Nephron (organoid): ENCODE measurements at regions not wholly inside any gene's neighbourhood (a gene's known extent, or its start where the extent isn't known, plus 50 kb on each side); places are given as distances from the start of the nearest gene placed in this dataset.

Experiments used
- H3K27ac Mint-ChIP-seq, 3 experiments: 2 replicates each; pipeline ENCODE4 v1.8.0; 2020; ENCODE audit warnings: mixed read lengths in 3 of 3, mild to moderate bottlenecking in 2 of 3, moderate library complexity in 1 of 3
- H3K27me3 Mint-ChIP-seq: 2 replicates; pipeline ENCODE4 v1.8.0; 2021; ENCODE audit warnings: low read depth, mild to moderate bottlenecking, moderate library complexity, mixed read lengths
- H3K36me3 Mint-ChIP-seq: 2 replicates; pipeline ENCODE4 v1.8.0; 2020; ENCODE audit warnings: low read depth, mixed read lengths
- H3K4me1 Mint-ChIP-seq: 2 replicates; pipeline ENCODE4 v1.8.0; 2020; ENCODE audit warnings: mixed read lengths
- H3K4me3 Mint-ChIP-seq, 3 experiments: 2 replicates each; pipeline ENCODE4 v1.8.0; 2020; ENCODE audit warnings: mild to moderate bottlenecking in 3 of 3, mixed read lengths in 3 of 3, moderate library complexity in 2 of 3
- H3K9me3 Mint-ChIP-seq: 2 replicates; pipeline ENCODE4 v1.8.0; 2020; ENCODE audit warnings: mixed read lengths
- TF ChIP-seq, protein P1 (sequence below), 3 experiments: fragments of 200-600 bp; sonication (generic); IDR thresholded peaks; one replicate each; pipeline ENCODE4 v1.5.0; 2021; ENCODE audit warnings: antibody characterized with exemption in 3 of 3; ENCODE audit not compliant: unreplicated experiment in 3 of 3

GRCh38 chr6:167396659-167397490, 72.0 kb downstream of the TTLL2 start:
- Mint-ChIP-seq H3K27me3 (peaks cover 24% of the 10 kb centered on the region), H3K4me3 (no peak overlapping the region), H3K27ac (no peak overlapping the region), H3K36me3 (no peaks in the 10 kb centered on the region), H3K9me3 (no peaks in the 10 kb centered on the region), H3K4me1 (peaks cover 11% of the 10 kb centered on the region)
- TF ChIP-seq, protein P1, sequence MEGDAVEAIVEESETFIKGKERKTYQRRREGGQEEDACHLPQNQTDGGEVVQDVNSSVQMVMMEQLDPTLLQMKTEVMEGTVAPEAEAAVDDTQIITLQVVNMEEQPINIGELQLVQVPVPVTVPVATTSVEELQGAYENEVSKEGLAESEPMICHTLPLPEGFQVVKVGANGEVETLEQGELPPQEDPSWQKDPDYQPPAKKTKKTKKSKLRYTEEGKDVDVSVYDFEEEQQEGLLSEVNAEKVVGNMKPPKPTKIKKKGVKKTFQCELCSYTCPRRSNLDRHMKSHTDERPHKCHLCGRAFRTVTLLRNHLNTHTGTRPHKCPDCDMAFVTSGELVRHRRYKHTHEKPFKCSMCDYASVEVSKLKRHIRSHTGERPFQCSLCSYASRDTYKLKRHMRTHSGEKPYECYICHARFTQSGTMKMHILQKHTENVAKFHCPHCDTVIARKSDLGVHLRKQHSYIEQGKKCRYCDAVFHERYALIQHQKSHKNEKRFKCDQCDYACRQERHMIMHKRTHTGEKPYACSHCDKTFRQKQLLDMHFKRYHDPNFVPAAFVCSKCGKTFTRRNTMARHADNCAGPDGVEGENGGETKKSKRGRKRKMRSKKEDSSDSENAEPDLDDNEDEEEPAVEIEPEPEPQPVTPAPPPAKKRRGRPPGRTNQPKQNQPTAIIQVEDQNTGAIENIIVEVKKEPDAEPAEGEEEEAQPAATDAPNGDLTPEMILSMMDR (IDR thresholded peaks at IDR 0.05; ENCODE audit: unreplicated experiment in 3 of 3): no peak

DNA sequence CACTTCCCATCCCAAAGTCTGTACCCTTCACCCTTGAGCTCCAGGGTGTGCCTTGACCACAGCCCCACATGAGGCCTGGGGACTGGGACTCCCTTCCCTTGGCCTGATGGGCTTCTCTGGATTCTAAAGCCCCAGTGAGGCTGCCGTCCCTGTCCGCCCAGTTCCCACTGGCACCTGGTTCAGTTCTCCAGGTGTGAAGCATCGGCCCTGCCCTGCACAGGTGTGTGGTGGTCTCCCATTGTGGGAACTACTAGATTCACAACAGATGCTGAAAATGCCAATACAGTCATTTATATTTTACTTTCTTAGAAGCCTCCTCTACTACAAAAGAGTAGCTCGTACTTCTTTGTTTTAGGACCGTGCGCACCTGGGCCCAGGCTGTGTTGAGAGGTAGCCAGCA, 72.8 kb downstream of the TTLL2 start:
- Mint-ChIP-seq H3K27ac (no peak overlapping the region), H3K4me1 (peaks cover 7% of the 10 kb centered on the region), H3K27me3 (peaks cover 19% of the 10 kb centered on the region), H3K9me3 (no peaks in the 10 kb centered on the region), H3K36me3 (no peaks in the 10 kb centered on the region), H3K4me3 (no peak overlapping the region)
- TF ChIP-seq, protein P1 (IDR thresholded peaks at IDR 0.05; ENCODE audit: unreplicated experiment in 3 of 3): no peak

- TF ChIP-seq, protein P1 (IDR thresholded peaks at IDR 0.05; ENCODE audit: unreplicated experiment in 3 of 3): no peak
- no peak overlapping the region for H3K27ac Mint-ChIP-seq
- H3K4me3 Mint-ChIP-seq: no peak overlapping the region
- no peaks in the 10 kb centered on the region for H3K36me3 Mint-ChIP-seq
- H3K4me1 Mint-ChIP-seq: peaks cover 6% of the 10 kb centered on the region
- H3K9me3 Mint-ChIP-seq: no peaks in the 10 kb centered on the region
- H3K27me3 Mint-ChIP-seq: peaks cover 20% of the 10 kb centered on the region
Observed at GRCh38 chr6:167398214-167399050, 73.5 kb downstream of the TTLL2 start.

DNA sequence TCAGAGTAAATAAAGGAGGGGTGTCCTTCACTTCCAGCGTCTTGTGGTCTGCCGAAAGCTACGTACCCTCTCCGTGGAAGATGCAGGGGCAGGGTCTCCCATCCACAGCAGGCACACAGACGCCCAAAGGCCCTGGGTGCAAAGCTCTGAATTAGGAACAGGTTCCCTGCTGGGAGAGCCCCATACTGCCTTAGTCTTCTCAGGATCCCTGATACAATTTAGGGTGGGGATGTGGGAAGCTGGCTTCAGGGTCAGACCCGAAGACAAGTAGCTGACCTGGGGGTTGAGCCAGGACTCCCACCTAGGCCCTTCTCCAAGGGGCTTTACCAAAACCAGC, 74.1 kb downstream of the TTLL2 start:
- Mint-ChIP-seq H3K9me3 (no peaks in the 10 kb centered on the region), H3K27me3 (peaks cover 21% of the 10 kb centered on the region), H3K4me1 (peaks cover under 1% of the 10 kb centered on the region), H3K27ac (no peak overlapping the region), H3K36me3 (no peaks in the 10 kb centered on the region), H3K4me3 (no peak overlapping the region)
- TF ChIP-seq, protein P1 (IDR thresholded peaks at IDR 0.05; ENCODE audit: unreplicated experiment in 3 of 3): no peak

GRCh38 chr6:167399599-167399998, 74.7 kb downstream of the TTLL2 start:
- Mint-ChIP-seq H3K27me3 (peaks cover 23% of the 10 kb centered on the region), H3K27ac (no peak overlapping the region), H3K9me3 (no peaks in the 10 kb centered on the region), H3K36me3 (no peaks in the 10 kb centered on the region), H3K4me3 (no peak overlapping the region), H3K4me1 (no peaks in the 10 kb centered on the region)
- TF ChIP-seq, protein P1 (IDR thresholded peaks at IDR 0.05; ENCODE audit: unreplicated experiment in 3 of 3): no peak
